ENCODE measurements at regions not wholly inside any gene's neighbourhood (a gene's known extent, or its start where the extent isn't known, plus 50 kb on each side); places are given as distances from the start of the nearest gene placed in this dataset.

- TF ChIP-seq POLR2A (IDR thresholded peaks at IDR 0.05; ENCODE audit: low read depth, low read length) (peak; percentile 87), RAD21 (IDR thresholded peaks at IDR 0.05; ENCODE audit: low read length) (no peak; the same call in none of the 2 replicates), SMC3 (IDR thresholded peaks at IDR 0.05; ENCODE audit: low read depth, low read length) (0 out of 2 replicates have a peak, but pooled peaks have one; percentile 16), FOS (IDR thresholded peaks at IDR 0.05; ENCODE audit: low read depth, low read length) (peak; percentile 84)
- TF ChIP-seq, protein P1, sequence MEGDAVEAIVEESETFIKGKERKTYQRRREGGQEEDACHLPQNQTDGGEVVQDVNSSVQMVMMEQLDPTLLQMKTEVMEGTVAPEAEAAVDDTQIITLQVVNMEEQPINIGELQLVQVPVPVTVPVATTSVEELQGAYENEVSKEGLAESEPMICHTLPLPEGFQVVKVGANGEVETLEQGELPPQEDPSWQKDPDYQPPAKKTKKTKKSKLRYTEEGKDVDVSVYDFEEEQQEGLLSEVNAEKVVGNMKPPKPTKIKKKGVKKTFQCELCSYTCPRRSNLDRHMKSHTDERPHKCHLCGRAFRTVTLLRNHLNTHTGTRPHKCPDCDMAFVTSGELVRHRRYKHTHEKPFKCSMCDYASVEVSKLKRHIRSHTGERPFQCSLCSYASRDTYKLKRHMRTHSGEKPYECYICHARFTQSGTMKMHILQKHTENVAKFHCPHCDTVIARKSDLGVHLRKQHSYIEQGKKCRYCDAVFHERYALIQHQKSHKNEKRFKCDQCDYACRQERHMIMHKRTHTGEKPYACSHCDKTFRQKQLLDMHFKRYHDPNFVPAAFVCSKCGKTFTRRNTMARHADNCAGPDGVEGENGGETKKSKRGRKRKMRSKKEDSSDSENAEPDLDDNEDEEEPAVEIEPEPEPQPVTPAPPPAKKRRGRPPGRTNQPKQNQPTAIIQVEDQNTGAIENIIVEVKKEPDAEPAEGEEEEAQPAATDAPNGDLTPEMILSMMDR (conservative IDR thresholded peaks at IDR 0.05; ENCODE audit: low read depth, low read length) = no peak; the same call in 1 of the 2 replicates
- TF ChIP-seq, protein P2, sequence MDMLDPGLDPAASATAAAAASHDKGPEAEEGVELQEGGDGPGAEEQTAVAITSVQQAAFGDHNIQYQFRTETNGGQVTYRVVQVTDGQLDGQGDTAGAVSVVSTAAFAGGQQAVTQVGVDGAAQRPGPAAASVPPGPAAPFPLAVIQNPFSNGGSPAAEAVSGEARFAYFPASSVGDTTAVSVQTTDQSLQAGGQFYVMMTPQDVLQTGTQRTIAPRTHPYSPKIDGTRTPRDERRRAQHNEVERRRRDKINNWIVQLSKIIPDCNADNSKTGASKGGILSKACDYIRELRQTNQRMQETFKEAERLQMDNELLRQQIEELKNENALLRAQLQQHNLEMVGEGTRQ (IDR thresholded peaks at IDR 0.05; ENCODE audit: low read depth, low read length) = no peak
These were observed 248.6 kb upstream of the KLF4 start for GRCh38 chr9:107737987-107738743.
